Panc1 (cell line): ENCODE measurements at regions not wholly inside any gene's neighbourhood (a gene's known extent, or its start where the extent isn't known, plus 50 kb on each side); places are given as distances from the start of the nearest gene placed in this dataset.

ENCODE experiments used
- POLR2AphosphoS5 ChIP-seq: IDR thresholded peaks from 2 replicates; pipeline ENCODE4 v1.6.1; 2012; ENCODE audit warnings: mild to moderate bottlenecking, low read depth, low read length, moderate library complexity
- TF ChIP-seq, protein P1 (sequence below): fragments of 450-650 bp; IDR thresholded peaks from 2 replicates; pipeline ENCODE4 v1.5.1; 2017; ENCODE audit warnings: mild to moderate bottlenecking

- TF ChIP-seq POLR2AphosphoS5: no peak
- TF ChIP-seq, protein P1, sequence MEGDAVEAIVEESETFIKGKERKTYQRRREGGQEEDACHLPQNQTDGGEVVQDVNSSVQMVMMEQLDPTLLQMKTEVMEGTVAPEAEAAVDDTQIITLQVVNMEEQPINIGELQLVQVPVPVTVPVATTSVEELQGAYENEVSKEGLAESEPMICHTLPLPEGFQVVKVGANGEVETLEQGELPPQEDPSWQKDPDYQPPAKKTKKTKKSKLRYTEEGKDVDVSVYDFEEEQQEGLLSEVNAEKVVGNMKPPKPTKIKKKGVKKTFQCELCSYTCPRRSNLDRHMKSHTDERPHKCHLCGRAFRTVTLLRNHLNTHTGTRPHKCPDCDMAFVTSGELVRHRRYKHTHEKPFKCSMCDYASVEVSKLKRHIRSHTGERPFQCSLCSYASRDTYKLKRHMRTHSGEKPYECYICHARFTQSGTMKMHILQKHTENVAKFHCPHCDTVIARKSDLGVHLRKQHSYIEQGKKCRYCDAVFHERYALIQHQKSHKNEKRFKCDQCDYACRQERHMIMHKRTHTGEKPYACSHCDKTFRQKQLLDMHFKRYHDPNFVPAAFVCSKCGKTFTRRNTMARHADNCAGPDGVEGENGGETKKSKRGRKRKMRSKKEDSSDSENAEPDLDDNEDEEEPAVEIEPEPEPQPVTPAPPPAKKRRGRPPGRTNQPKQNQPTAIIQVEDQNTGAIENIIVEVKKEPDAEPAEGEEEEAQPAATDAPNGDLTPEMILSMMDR: no peak
Observed at GRCh38 chr6:92497281-92497680, 922.1 kb downstream of the EPHA7 start.
